GM13977 (cell line): ENCODE measurements at regions not wholly inside any gene's neighbourhood (a gene's known extent, or its start where the extent isn't known, plus 50 kb on each side); places are given as distances from the start of the nearest gene placed in this dataset.

Source experiments
- DNase-seq: peaks from one replicate; pipeline ENCODE4 v3.0.0; 2012; ENCODE audit warnings: low spot score
- in situ Hi-C: fragments of 300-500 bp; cut with MboI; formaldehyde crosslinking; loops from one replicate; pipeline ENCODE4 v1.12.0; 2022; ENCODE audit warnings: low sequenced_read_pairs, low pct_unique_long_range_greater_than_20kb, mixed read lengths, inconsistent platforms; ENCODE audit not compliant: unreplicated experiment
- TF ChIP-seq, protein P1 (sequence below): IDR thresholded peaks from 2 replicates; pipeline ENCODE4 v1.5.1; 2012; ENCODE audit warnings: mild to moderate bottlenecking, control low read depth; ENCODE audit not compliant: insufficient read depth; ENCODE audit errors: extremely low read depth, missing control alignments

DNA sequence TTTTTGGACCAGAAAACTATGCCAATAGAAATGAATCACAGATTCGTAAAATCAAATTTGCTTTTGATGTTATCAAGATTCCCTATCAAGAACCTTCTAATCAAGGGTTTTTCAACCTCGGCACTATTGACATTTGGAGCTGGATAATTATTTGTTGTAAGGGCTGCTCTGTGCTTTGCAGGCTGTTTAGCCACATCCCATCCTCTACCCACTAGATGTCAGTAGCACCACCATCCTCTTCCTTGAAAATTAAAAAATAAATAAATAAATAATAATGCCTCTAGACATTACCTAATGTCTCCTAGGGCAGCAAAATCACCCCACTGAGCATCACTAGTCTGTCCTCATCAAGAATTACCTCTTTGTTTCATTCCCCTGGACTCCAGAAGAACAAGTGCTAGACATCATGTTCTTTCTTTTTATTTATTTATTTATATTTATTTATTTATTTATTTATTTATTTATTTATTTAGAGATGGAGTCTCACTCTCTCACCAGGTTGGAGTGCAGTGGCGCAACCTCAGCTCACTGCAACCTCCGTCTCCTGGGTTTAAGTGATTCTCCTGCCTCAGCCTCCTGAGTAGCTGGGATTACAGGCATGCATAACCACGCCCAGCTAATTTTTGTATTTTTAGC lies 744.7 kb downstream of the KCNA4 start:
- TF ChIP-seq, protein P1, sequence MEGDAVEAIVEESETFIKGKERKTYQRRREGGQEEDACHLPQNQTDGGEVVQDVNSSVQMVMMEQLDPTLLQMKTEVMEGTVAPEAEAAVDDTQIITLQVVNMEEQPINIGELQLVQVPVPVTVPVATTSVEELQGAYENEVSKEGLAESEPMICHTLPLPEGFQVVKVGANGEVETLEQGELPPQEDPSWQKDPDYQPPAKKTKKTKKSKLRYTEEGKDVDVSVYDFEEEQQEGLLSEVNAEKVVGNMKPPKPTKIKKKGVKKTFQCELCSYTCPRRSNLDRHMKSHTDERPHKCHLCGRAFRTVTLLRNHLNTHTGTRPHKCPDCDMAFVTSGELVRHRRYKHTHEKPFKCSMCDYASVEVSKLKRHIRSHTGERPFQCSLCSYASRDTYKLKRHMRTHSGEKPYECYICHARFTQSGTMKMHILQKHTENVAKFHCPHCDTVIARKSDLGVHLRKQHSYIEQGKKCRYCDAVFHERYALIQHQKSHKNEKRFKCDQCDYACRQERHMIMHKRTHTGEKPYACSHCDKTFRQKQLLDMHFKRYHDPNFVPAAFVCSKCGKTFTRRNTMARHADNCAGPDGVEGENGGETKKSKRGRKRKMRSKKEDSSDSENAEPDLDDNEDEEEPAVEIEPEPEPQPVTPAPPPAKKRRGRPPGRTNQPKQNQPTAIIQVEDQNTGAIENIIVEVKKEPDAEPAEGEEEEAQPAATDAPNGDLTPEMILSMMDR = no peak
- in situ Hi-C loops = no loop called here
- DNase-seq = no peak

DNA sequence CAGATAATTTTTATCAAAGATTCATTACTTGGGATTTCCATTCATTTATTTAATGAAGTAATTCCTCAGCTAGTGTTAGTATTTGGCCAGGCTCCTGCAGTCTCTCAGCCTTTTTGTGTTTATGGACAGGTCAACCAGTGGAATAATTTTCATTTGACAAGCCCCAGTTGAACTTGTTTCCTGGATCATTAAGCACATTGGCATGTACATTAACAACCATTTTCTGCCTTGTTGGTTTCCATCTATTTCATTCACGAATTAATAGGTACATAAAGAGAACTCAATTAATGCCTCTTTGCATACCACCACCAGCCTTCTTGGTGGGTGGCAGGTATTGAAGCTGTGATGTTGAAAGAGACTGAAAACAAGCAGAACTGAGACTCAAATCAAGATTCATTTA lies 745.2 kb downstream of the KCNA4 start:
- in situ Hi-C loops = no loop called here
- DNase-seq = no peak
- TF ChIP-seq, protein P1 = no peak

DNA sequence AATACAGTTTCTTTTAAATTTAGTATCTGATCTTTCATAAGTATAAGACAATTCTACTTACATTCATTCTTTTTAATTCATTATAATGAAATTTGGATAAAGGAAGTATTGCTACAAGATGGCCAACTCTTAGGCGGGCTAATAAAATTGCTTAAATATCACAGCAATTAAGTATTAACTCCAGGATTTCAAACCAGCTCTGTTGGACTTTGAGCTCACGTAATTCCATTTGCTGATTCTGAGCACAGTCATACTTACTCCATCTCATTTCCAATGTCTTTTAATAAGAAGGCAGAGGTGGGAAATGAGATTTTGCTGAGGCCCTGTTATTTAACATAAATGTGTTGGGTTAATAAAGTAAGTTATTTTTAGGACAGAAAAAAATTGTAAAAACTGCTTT lies 748.1 kb downstream of the KCNA4 start:
- in situ Hi-C loops = no loop called here
- DNase-seq = no peak
- TF ChIP-seq, protein P1 = no peak

DNA sequence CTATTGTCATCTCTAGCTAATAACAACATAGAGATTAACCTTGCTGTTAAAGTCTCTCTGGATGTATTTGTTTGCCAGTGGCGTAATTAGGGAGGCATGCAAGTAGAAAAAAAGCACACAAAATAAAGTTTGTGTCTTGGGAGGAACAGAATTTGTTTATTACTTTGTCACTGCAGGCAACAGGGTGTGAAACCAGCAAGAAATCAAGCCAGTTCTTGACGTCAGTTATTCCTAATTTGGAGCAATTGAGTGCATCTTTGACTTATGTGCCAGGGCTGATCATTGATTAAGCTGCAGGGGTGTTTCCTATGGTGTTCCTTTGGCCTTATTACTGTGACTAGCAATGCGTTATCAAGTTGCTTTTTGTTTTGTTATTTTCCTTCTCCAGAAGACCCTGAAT lies 751.0 kb downstream of the KCNA4 start:
- TF ChIP-seq, protein P1 = no peak
- DNase-seq = no peak
- in situ Hi-C loops = no loop called here

DNA sequence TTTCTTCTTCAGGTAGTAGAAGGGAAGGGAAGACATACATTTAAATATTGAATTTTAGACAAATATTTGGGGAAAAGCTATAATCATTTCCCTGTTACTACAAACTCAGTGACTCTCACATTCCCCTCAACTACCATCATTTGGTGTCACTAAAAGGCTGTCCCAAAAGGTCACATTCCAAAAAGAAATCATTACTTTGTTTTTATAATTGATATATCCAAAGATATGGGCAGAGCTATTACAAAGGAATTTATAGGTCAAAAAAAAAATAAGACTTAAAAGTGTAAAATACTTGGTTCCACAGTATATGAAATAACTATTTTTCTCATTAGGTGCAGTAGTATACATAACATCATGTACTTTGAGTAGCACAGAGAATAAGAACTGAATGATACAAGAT lies 751.4 kb downstream of the KCNA4 start:
- in situ Hi-C loops = no loop called here
- TF ChIP-seq, protein P1 = no peak
- DNase-seq = no peak

DNA sequence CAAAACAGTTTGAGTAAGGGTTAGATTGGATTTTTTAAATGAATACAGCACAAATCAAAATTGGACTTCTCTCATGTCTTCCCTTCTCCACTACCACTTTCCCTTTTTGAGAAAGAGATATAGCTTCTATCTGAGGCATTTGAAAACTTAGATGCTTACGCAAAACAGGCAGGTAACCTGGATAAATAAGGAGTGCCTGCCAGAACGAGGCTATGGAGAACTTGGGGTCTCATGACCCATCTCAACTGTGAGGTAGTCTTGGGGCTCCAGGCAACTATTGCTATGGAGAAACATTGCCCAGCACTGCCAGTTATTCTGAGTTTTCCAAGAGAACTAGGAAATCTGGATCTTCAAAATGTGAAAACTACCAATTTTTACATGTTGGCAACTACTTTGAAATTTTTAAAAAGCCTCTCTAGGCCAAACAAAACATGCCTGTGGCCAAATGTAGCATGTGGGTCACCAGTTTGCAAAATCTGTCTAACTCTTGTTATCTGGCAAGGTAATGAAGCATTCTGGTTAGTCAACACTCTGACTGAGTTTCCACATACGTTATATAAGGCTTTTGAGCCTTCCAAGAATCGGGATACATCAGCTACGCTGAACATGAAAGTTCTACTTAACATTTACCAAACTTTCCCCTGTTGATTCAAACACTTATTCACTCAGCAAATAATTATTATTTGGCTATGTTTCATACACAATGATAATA lies 752.7 kb downstream of the KCNA4 start:
- TF ChIP-seq, protein P1 = no peak
- no peak for DNase-seq
- in situ Hi-C loops = no loop called here

DNA sequence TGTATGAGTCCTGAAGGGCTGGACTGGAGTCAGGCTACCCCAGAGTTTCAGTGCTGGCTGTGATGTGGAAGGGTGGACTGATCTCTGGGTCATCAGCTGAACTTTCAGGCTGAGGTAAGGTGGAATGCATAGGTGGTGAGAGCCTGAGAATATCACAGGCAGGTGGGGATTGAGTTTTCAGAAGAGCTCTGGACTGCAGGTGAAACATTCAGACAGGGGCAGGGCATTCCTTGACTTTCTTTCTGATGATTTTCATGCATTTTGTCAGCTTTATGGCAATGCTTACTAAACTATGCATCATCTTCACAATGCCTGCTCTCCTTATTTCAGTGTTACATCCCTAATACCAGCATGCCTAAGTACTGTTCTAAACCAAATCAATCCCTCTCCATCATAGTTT lies 755.0 kb downstream of the KCNA4 start:
- TF ChIP-seq, protein P1 = no peak
- in situ Hi-C loops = no loop called here
- DNase-seq = no peak
